ENCODE measurements at regions not wholly inside any gene's neighbourhood (a gene's known extent, or its start where the extent isn't known, plus 50 kb on each side); places are given as distances from the start of the nearest gene placed in this dataset.

- TF ChIP-seq CTCF (IDR thresholded peaks at IDR 0.05 in 4 of 5, conservative IDR thresholded peaks at IDR 0.05 in 1 of 5) (no peak), POLR2A (IDR thresholded peaks at IDR 0.05) (no peak)
- no peak overlapping the region for H3K27ac ChIP-seq
- in situ Hi-C loops (cut with MboI; ENCODE audit: low sequenced_read_pairs in 4 of 4): no loop called here
- no peaks in the 10 kb centered on the region for H3K4me1 ChIP-seq
- H3K36me3 ChIP-seq: no peaks in the 10 kb centered on the region
- intact Hi-C loops (cut with DNase I; ENCODE audit: low total_unique reads): no loop called here
- no peak overlapping the region for H3K4me3 ChIP-seq
- ATAC-seq (no peak), DNase-seq (no peak)
- no peaks in the 10 kb centered on the region for H3K9me3 ChIP-seq
- H3K27me3 ChIP-seq: no peaks in the 10 kb centered on the region
Measured at GRCh38 chr4:32169841-32170240, 1449.7 kb downstream of the PCDH7 start.

GRCh38 chr4:32172086-32172485 is 1451.9 kb downstream of the PCDH7 start:
- Histone ChIP-seq H3K27me3 (no peaks in the 10 kb centered on the region), H3K27ac (no peak overlapping the region), H3K4me3 (no peak overlapping the region), H3K9me3 (no peaks in the 10 kb centered on the region), H3K36me3 (no peaks in the 10 kb centered on the region), H3K4me1 (no peaks in the 10 kb centered on the region)
- intact Hi-C loops (cut with DNase I; ENCODE audit: low total_unique reads) (no loop called here), in situ Hi-C loops (cut with MboI; ENCODE audit: low sequenced_read_pairs in 4 of 4) (no loop called here)
- DNase-seq (no peak), ATAC-seq (no peak)
- TF ChIP-seq POLR2A (IDR thresholded peaks at IDR 0.05): no peak
- TF ChIP-seq CTCF (IDR thresholded peaks at IDR 0.05 in 4 of 5, conservative IDR thresholded peaks at IDR 0.05 in 1 of 5): no peak

GRCh38 chr4:32172761-32173160 is 1452.6 kb downstream of the PCDH7 start:
- ATAC-seq: no peak
- H3K9me3 ChIP-seq: no peaks in the 10 kb centered on the region
- intact Hi-C loops (cut with DNase I; ENCODE audit: low total_unique reads): no loop called here
- TF ChIP-seq POLR2A (IDR thresholded peaks at IDR 0.05) (no peak), CTCF (IDR thresholded peaks at IDR 0.05 in 4 of 5, conservative IDR thresholded peaks at IDR 0.05 in 1 of 5) (no peak)
- H3K27me3 ChIP-seq: no peaks in the 10 kb centered on the region
- no peak for DNase-seq
- no peak overlapping the region for H3K4me3 ChIP-seq
- in situ Hi-C loops (cut with MboI; ENCODE audit: low sequenced_read_pairs in 4 of 4): no loop called here
- no peaks in the 10 kb centered on the region for H3K4me1 ChIP-seq
- no peak overlapping the region for H3K27ac ChIP-seq
- no peaks in the 10 kb centered on the region for H3K36me3 ChIP-seq

- no peak for TF ChIP-seq POLR2A (IDR thresholded peaks at IDR 0.05)
- Histone ChIP-seq H3K27ac (no peak overlapping the region), H3K9me3 (no peaks in the 10 kb centered on the region), H3K4me3 (no peak overlapping the region), H3K4me1 (no peaks in the 10 kb centered on the region), H3K27me3 (no peaks in the 10 kb centered on the region), H3K36me3 (no peaks in the 10 kb centered on the region)
- no peak for DNase-seq
- in situ Hi-C loops (cut with MboI; ENCODE audit: low sequenced_read_pairs in 4 of 4): no loop called here
- no peak for ATAC-seq
- intact Hi-C loops (cut with DNase I; ENCODE audit: low total_unique reads): no loop called here
Measured at GRCh38 chr4:32180086-32180485, 1459.9 kb downstream of the PCDH7 start.

GRCh38 chr4:32184186-32184585 is 1464.0 kb downstream of the PCDH7 start:
- no peak for ATAC-seq
- no peaks in the 10 kb centered on the region for H3K9me3 ChIP-seq
- DNase-seq: no peak
- no peak overlapping the region for H3K4me3 ChIP-seq
- no peak overlapping the region for H3K27ac ChIP-seq
- intact Hi-C loops (cut with DNase I; ENCODE audit: low total_unique reads): no loop called here
- H3K27me3 ChIP-seq: no peaks in the 10 kb centered on the region
- in situ Hi-C loops (cut with MboI; ENCODE audit: low sequenced_read_pairs in 4 of 4): no loop called here
- no peak for TF ChIP-seq POLR2A (IDR thresholded peaks at IDR 0.05)
- no peaks in the 10 kb centered on the region for H3K36me3 ChIP-seq
- no peaks in the 10 kb centered on the region for H3K4me1 ChIP-seq

- in situ Hi-C loops (cut with MboI; ENCODE audit: low sequenced_read_pairs in 4 of 4): no loop called here
- DNase-seq (no peak), ATAC-seq (no peak)
- Histone ChIP-seq H3K27ac (no peak overlapping the region), H3K4me3 (no peak overlapping the region), H3K27me3 (no peaks in the 10 kb centered on the region), H3K9me3 (no peaks in the 10 kb centered on the region), H3K4me1 (no peaks in the 10 kb centered on the region), H3K36me3 (no peaks in the 10 kb centered on the region)
- TF ChIP-seq POLR2A (IDR thresholded peaks at IDR 0.05) (no peak), CTCF (IDR thresholded peaks at IDR 0.05 in 4 of 5, conservative IDR thresholded peaks at IDR 0.05 in 1 of 5) (no peak)
- intact Hi-C loops (cut with DNase I; ENCODE audit: low total_unique reads): no loop called here
Measured at GRCh38 chr4:32189130-32189529, 1469.0 kb downstream of the PCDH7 start.
